ENCODE measurements at regions not wholly inside any gene's neighbourhood (a gene's known extent, or its start where the extent isn't known, plus 50 kb on each side); places are given as distances from the start of the nearest gene placed in this dataset. TPM values are rescaled to one million over a fixed set of nuclear protein-coding genes. Genes with fewer than 3 reads are reported as not detected.
"Not testable (repeated sequence)": the region's sequence is repeated elsewhere in the genome, so short reads cannot be mapped to it uniquely, and the experiment has no call there.

GRCh38 chr16:29607428-29607823 lies 55.6 kb upstream of the SPN start:
- not testable (repeated sequence) for H3K27ac ChIP-seq (ENCODE audit: low read depth in 1 of 2, low read length in 2 of 2)

GRCh38 chr16:29612381-29613306 lies 50.4 kb upstream of the SPN start:
- H3K27me3 ChIP-seq (ENCODE audit: control insufficient read depth in 4 of 4, insufficient read depth in 4 of 4, low read length in 3 of 4); H3K9ac ChIP-seq (ENCODE audit: low read depth in 1 of 2, low read length in 2 of 2); H3K9me3 ChIP-seq (ENCODE audit: control insufficient read depth in 4 of 4, low read length in 3 of 4); H3K27ac ChIP-seq (ENCODE audit: low read depth in 1 of 2, low read length in 2 of 2); H3K4me1 ChIP-seq (ENCODE audit: control insufficient read depth in 4 of 4, insufficient read depth in 4 of 4, low read length in 3 of 4); H3K36me3 ChIP-seq (ENCODE audit: control insufficient read depth in 4 of 4, insufficient read depth in 3 of 4, low read depth in 1 of 4, low read length in 3 of 4); DNase-seq (ENCODE audit: low spot score): not testable (repeated sequence)
- WGBS, result 12% methylated on average over 42 of the region's 48 CpGs
- peak overlapping the region in 2 of 3 donors; percentile 49 to 51 for H3K4me3 ChIP-seq (ENCODE audit: low read depth in 1 of 3, low read length in 3 of 3)

More at GRCh38 chr16:29607428-29607823, 55.6 kb upstream of the SPN start:
- not testable (repeated sequence) for H3K27me3 ChIP-seq (ENCODE audit: control insufficient read depth in 4 of 4, insufficient read depth in 4 of 4, low read length in 3 of 4); H3K36me3 ChIP-seq (ENCODE audit: control insufficient read depth in 4 of 4, insufficient read depth in 3 of 4, low read depth in 1 of 4, low read length in 3 of 4); H3K9me3 ChIP-seq (ENCODE audit: control insufficient read depth in 4 of 4, low read length in 3 of 4); DNase-seq (ENCODE audit: low spot score); H3K4me3 ChIP-seq (ENCODE audit: low read depth in 1 of 3, low read length in 3 of 3); H3K4me1 ChIP-seq (ENCODE audit: control insufficient read depth in 4 of 4, insufficient read depth in 4 of 4, low read length in 3 of 4); H3K9ac ChIP-seq (ENCODE audit: low read depth in 1 of 2, low read length in 2 of 2)
- WGBS, result 79% methylated on average over 11 of the region's 11 CpGs
- peak; percentile 28 for TF ChIP-seq NR2F2 (IDR thresholded peaks at IDR 0.05)

Small RNA genes lying in the stretch of these regions (small RNA-seq; reads per million reads assigned to genes)
- not detected for gene MIR3680-2

All from liver (tissue), 8 donors.